ENCODE measurements at regions not wholly inside any gene's neighbourhood (a gene's known extent, or its start where the extent isn't known, plus 50 kb on each side); places are given as distances from the start of the nearest gene placed in this dataset.

DNA sequence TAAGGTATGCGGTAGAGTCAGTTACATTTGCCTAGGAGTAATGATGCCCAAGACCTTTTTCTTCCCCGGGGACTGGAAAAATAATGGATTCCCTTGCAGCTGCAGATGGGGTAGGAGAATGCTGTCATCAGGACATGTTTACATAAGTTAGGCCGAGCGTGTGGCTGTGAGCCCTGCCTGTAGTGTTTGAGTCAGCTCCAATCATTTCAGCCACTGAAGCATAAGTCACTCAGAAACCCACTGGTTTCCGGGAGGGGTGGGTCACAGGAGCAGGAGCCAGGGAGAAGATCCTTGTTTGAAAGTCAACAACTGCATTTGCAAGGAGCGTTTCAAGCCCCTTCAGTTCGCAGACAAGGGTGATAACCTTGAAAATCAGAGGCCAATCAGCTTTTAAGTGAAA is 562.3 kb downstream of the MCTP2 start:
- no peak for DNase-seq (ENCODE audit: low spot score)
- intact Hi-C loops (cut with micrococcal nuclease; ENCODE audit: unreplicated experiment): no loop called here
- H3K27ac ChIP-seq (ENCODE audit: low read depth, low read length, poor library complexity, severe bottlenecking): no peak overlapping the region
- no TSS peak for BruUV-seq (replicated peaks)
- CTCF ChIA-PET: no interaction called here
- H3K36me3 ChIP-seq (ENCODE audit: insufficient read depth, low read length, poor library complexity, severe bottlenecking): no peaks in the 10 kb centered on the region
- TF ChIP-seq EZH2 (IDR thresholded peaks at IDR 0.05; ENCODE audit: borderline replicate concordance, low read depth, low read length, poor library complexity, severe bottlenecking): no peak
- TF ChIP-seq CTCF (conservative IDR thresholded peaks at IDR 0.05; ENCODE audit: low read depth, low read length): no peak
- H3K27me3 ChIP-seq (replicated peaks; ENCODE audit: insufficient read depth, low read depth, low read length, poor library complexity): no peaks in the 10 kb centered on the region
- H3K4me3 ChIP-seq (ENCODE audit: low read depth, low read length, poor library complexity, severe bottlenecking): no peak overlapping the region
- peaks cover 6% of the 10 kb centered on the region for H3K9me3 ChIP-seq (ENCODE audit: low read depth, low read length, poor library complexity, severe bottlenecking)
- POLR2A ChIA-PET (ENCODE audit: low non-redundant PET): no interaction called here
- no peaks in the 10 kb centered on the region for H3K4me1 ChIP-seq (ENCODE audit: insufficient read depth, low read length, poor library complexity, severe bottlenecking)

DNA sequence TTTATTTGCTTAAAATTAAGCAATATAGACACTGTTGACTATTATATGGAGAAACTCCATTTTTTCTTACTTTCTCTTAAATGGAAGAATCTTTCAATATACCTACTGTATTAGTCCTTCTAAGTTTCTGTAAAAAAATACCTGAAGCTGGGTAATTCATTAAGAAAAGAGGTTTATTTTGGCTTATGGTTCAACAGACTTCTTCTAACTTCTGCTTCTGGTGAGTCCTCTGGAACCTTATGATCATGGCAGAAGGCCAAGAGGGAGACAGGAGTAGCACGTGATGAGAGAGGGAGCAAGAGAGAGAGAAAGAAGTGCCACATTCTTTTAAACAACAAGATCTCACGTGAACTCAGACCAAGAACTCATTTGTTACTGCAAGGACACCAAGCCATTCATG is 573.3 kb downstream of the MCTP2 start:
- intact Hi-C loops (cut with micrococcal nuclease; ENCODE audit: unreplicated experiment): no loop called here

GRCh38 chr15:94815110-94815731 is 583.9 kb downstream of the MCTP2 start:
- Histone ChIP-seq H3K36me3 (ENCODE audit: insufficient read depth, low read length, poor library complexity, severe bottlenecking) (no peaks in the 10 kb centered on the region), H3K27me3 (replicated peaks; ENCODE audit: insufficient read depth, low read depth, low read length, poor library complexity) (no peaks in the 10 kb centered on the region), H3K4me1 (ENCODE audit: insufficient read depth, low read length, poor library complexity, severe bottlenecking) (no peaks in the 10 kb centered on the region), H3K4me3 (ENCODE audit: low read depth, low read length, poor library complexity, severe bottlenecking) (no peak overlapping the region), H3K27ac (ENCODE audit: low read depth, low read length, poor library complexity, severe bottlenecking) (no peak overlapping the region), H3K9me3 (ENCODE audit: low read depth, low read length, poor library complexity, severe bottlenecking) (no peaks in the 10 kb centered on the region)
- BruUV-seq (replicated peaks): no TSS peak
- ChIA-PET POLR2A (ENCODE audit: low non-redundant PET) (no interaction called here), CTCF (no interaction called here)
- DNase-seq (ENCODE audit: low spot score): no peak
- no peak for TF ChIP-seq EZH2 (IDR thresholded peaks at IDR 0.05; ENCODE audit: borderline replicate concordance, low read depth, low read length, poor library complexity, severe bottlenecking)
- TF ChIP-seq CTCF (conservative IDR thresholded peaks at IDR 0.05; ENCODE audit: low read depth, low read length): no peak
- intact Hi-C loops (cut with micrococcal nuclease; ENCODE audit: unreplicated experiment): no loop called here

More for the DNA sequence above, 573.3 kb downstream of the MCTP2 start:
- H3K27me3 ChIP-seq (replicated peaks; ENCODE audit: insufficient read depth, low read depth, low read length, poor library complexity): no peaks in the 10 kb centered on the region
- BruUV-seq (replicated peaks): no TSS peak
- no peak overlapping the region for H3K27ac ChIP-seq (ENCODE audit: low read depth, low read length, poor library complexity, severe bottlenecking)
- ChIA-PET POLR2A (ENCODE audit: low non-redundant PET) (no interaction called here), CTCF (no interaction called here)
- no peaks in the 10 kb centered on the region for H3K9me3 ChIP-seq (ENCODE audit: low read depth, low read length, poor library complexity, severe bottlenecking)
- DNase-seq (ENCODE audit: low spot score): no peak
- no peak overlapping the region for H3K4me3 ChIP-seq (ENCODE audit: low read depth, low read length, poor library complexity, severe bottlenecking)
- TF ChIP-seq CTCF (conservative IDR thresholded peaks at IDR 0.05; ENCODE audit: low read depth, low read length) (no peak), EZH2 (IDR thresholded peaks at IDR 0.05; ENCODE audit: borderline replicate concordance, low read depth, low read length, poor library complexity, severe bottlenecking) (no peak)
- H3K36me3 ChIP-seq (ENCODE audit: insufficient read depth, low read length, poor library complexity, severe bottlenecking): no peaks in the 10 kb centered on the region
- H3K4me1 ChIP-seq (ENCODE audit: insufficient read depth, low read length, poor library complexity, severe bottlenecking): no peaks in the 10 kb centered on the region
